ENCODE measurements at regions not wholly inside any gene's neighbourhood (a gene's known extent, or its start where the extent isn't known, plus 50 kb on each side); places are given as distances from the start of the nearest gene placed in this dataset.

DNA sequence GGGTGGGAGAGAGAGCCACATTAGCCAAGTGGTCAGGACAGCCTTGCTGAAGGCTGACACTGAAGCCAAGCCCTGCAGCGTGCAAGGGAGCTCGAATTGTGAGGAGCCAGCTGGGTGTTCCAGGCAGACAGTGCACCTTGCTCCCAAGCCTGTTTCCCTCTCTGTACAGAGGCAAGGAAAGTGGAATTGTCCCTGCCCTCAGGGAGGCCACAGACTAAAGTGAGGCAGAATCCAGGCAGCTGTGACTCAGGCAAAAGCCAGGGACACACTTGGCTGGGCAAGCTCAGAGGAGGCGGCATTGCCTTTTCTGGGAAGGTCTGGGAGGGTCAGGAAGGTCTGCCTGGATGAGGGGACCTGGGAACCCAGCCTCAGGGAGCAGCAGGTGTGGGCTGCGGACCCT, 50.2 kb upstream of the LMX1B start:
- H3K14ac ChIP-seq (ENCODE audit: low read length in 2 of 2): no peak overlapping the region

More for the DNA sequence above, 50.2 kb upstream of the LMX1B start:
- no peaks in the 10 kb centered on the region for H3K36me3 ChIP-seq (ENCODE audit: control insufficient read depth in 1 of 2, insufficient read depth in 2 of 2, low read depth in 1 of 2, low read length in 2 of 2)
- H4K91ac ChIP-seq (ENCODE audit: low read length): no peak overlapping the region
- H3K4ac ChIP-seq (ENCODE audit: low read depth in 1 of 2, low read length in 2 of 2): no peak overlapping the region
- no peak for DNase-seq
- no peak overlapping the region for H2BK15ac ChIP-seq (ENCODE audit: low read depth, poor library complexity, severe bottlenecking)
- H2AK5ac ChIP-seq (ENCODE audit: low read length, severe bottlenecking): no peak overlapping the region
- H2BK5ac ChIP-seq (ENCODE audit: low read depth, low read length, poor library complexity, severe bottlenecking): no peak overlapping the region
- H2BK120ac ChIP-seq (ENCODE audit: low read depth, low read length): no peak overlapping the region
- no peaks in the 10 kb centered on the region for H3K79me1 ChIP-seq (replicated peaks; ENCODE audit: low read length, poor library complexity, severe bottlenecking)
- H2AFZ ChIP-seq (ENCODE audit: low read depth, low read length): no peak overlapping the region
- no peak overlapping the region for H2BK12ac ChIP-seq (ENCODE audit: low read length in 2 of 2)
- H3K9ac ChIP-seq (ENCODE audit: low read length): no peak overlapping the region
- peaks cover 41 to 88% of the 10 kb centered on the region in 2 experiments for H3K27me3 ChIP-seq (ENCODE audit: control insufficient read depth in 1 of 2, insufficient read depth in 1 of 2, low read length in 2 of 2)
- H3K4me2 ChIP-seq (ENCODE audit: low read length, poor library complexity, severe bottlenecking): no peak overlapping the region
- H3K9me3 ChIP-seq (ENCODE audit: control insufficient read depth, low read length): no peaks in the 10 kb centered on the region
- no peak overlapping the region for H4K8ac ChIP-seq (ENCODE audit: low read length)
- H3K18ac ChIP-seq (ENCODE audit: low read depth in 1 of 2, low read length in 2 of 2): no peak overlapping the region
- H3K23ac ChIP-seq (ENCODE audit: low read length in 2 of 2): no peak overlapping the region
- WGBS: 74% methylated on average over 4 of the region's 4 CpGs
- no peak overlapping the region for H3K4me3 ChIP-seq (ENCODE audit: insufficient read depth in 1 of 2, low read depth in 1 of 2, low read length in 2 of 2)
- H3K27ac ChIP-seq (ENCODE audit: low read length, poor library complexity, severe bottlenecking): no peak overlapping the region
- no peaks in the 10 kb centered on the region for H3K4me1 ChIP-seq (ENCODE audit: control insufficient read depth, insufficient read depth, low read depth, low read length)

Measured in mesenchymal stem cell (in vitro differentiated cells and primary cell).